Cardiac fibroblast (primary cell): ENCODE measurements at regions not wholly inside any gene's neighbourhood (a gene's known extent, or its start where the extent isn't known, plus 50 kb on each side); places are given as distances from the start of the nearest gene placed in this dataset.

Experiments
- DNase-seq, 2 donors: peaks; one replicate each; pipeline versions ENCODE4 v3.0.0 to v3.0.0-alpha.2; 2010; ENCODE audit warnings: low read depth in 2 of 2
- H3K4me3 ChIP-seq, 2 donors: replicated peaks in 1 of 2; 1 replicate in 1 of 2; 2 replicates in 1 of 2; pipeline ENCODE4 v1.5.1; 2011; ENCODE audit warnings: low read depth in 2 of 2, low read length in 2 of 2, mild to moderate bottlenecking in 2 of 2, moderate library complexity in 1 of 2
- CTCF ChIP-seq: IDR thresholded peaks from one replicate; pipeline ENCODE4 v1.5.1; 2011; ENCODE audit warnings: low read depth, mild to moderate bottlenecking, low read length, inconsistent platforms

- no peak for TF ChIP-seq CTCF
- no peak overlapping the region for H3K4me3 ChIP-seq
- no peak for DNase-seq
These were observed 154.3 kb upstream of the C14orf180 start for GRCh38 chr14:104425171-104425681.

GRCh38 chr14:104425763-104426646 is 153.6 kb upstream of the C14orf180 start:
- H3K4me3 ChIP-seq = no peak overlapping the region
- TF ChIP-seq CTCF = no peak
- no peak for DNase-seq

GRCh38 chr14:104427131-104427851 is 152.3 kb upstream of the C14orf180 start:
- no peak for DNase-seq
- H3K4me3 ChIP-seq = no peak overlapping the region
- TF ChIP-seq CTCF = no peak

GRCh38 chr14:104428333-104428851 is 151.2 kb upstream of the C14orf180 start:
- no peak overlapping the region for H3K4me3 ChIP-seq
- no peak for TF ChIP-seq CTCF
- DNase-seq = no peak

- H3K4me3 ChIP-seq = no peak overlapping the region
These were observed 150.7 kb upstream of the C14orf180 start for GRCh38 chr14:104428860-104429259.

More at GRCh38 chr14:104428860-104429259, 150.7 kb upstream of the C14orf180 start:
- TF ChIP-seq CTCF = no peak
- no peak for DNase-seq
